ENCODE measurements at regions not wholly inside any gene's neighbourhood (a gene's known extent, or its start where the extent isn't known, plus 50 kb on each side); places are given as distances from the start of the nearest gene placed in this dataset.

DNA sequence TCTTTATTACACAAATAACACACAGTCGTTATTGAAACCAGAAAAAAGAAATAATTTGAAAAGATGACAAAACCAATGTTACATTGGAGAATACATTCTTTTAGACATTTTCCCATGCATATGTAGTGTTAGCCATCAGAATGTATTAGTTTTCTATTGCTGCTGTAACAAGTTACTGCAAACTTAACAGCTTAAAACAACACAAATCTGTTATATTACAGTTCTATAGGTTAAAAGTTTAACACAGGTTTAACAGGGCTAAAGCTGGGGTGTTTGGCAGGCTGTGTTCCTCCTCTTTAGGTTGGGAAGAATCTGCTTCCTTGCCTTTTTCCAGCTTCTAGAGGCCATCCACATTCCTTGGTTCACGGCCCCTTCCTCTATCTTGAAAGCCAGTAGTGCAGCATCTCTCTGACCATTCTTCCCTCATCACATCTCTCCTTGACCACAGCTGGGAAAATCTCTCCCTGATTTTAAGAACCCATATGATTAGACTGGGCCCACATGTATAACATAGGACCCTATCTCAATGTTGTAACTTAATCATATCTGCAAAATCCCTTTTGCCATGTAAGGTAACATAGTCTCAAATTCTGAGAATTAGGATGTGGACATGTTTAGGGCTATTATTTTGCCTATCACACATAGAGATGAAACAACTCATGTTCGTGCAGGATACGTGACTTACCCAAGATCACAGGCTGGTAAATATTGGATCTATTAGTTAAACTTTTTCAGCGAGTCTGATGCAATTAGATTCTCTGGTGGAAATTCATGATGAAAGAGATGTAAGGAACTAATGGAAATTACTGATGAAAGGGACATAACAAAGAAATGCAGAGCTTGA is 145.4 kb upstream of the TMEM170B start:
- DNase-seq (no peak), FAIRE-seq (no peak), ATAC-seq (no peak)
- H3K4me1 ChIP-seq: peaks cover 0 to 2% (median 0%) of the 10 kb centered on the region in 3 donors
- H3K9me3 ChIP-seq: no peaks in the 10 kb centered on the region
- TF ChIP-seq, protein P1, sequence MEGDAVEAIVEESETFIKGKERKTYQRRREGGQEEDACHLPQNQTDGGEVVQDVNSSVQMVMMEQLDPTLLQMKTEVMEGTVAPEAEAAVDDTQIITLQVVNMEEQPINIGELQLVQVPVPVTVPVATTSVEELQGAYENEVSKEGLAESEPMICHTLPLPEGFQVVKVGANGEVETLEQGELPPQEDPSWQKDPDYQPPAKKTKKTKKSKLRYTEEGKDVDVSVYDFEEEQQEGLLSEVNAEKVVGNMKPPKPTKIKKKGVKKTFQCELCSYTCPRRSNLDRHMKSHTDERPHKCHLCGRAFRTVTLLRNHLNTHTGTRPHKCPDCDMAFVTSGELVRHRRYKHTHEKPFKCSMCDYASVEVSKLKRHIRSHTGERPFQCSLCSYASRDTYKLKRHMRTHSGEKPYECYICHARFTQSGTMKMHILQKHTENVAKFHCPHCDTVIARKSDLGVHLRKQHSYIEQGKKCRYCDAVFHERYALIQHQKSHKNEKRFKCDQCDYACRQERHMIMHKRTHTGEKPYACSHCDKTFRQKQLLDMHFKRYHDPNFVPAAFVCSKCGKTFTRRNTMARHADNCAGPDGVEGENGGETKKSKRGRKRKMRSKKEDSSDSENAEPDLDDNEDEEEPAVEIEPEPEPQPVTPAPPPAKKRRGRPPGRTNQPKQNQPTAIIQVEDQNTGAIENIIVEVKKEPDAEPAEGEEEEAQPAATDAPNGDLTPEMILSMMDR (IDR thresholded peaks at IDR 0.05): no peak
- peak overlapping the region in 1 of 4 donors; percentile 13 for H3K27ac ChIP-seq
- 78 to 84% methylated on average over 5 of the region's 5 CpGs for WGBS, 2 donors
- no peak overlapping the region for H3K4me3 ChIP-seq
- no peaks in the 10 kb centered on the region for H3K27me3 ChIP-seq
- intact Hi-C loops (cut with DNase I): no loop called here
- no peaks in the 10 kb centered on the region for H3K36me3 ChIP-seq

DNA sequence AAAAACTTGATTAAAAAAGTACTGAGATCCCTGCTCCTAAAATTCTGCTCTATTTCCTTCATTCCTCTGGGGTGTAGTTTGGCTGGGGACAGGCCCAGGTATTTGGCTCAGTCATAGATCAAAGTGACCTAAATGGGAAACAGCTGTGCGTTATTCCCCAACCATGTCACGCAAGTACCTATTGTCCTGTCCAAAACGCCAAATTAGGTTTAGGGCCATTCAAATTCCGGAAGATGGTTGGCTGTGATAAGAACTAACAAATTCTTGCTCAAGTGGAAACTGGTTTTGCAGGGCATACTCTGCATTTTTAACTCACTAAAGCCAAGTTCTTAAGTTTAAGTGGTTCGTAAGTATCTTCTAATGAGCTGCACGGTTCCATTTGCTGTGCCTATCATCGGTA is 147.6 kb upstream of the TMEM170B start:
- FAIRE-seq: no peak
- TF ChIP-seq, protein P1 (IDR thresholded peaks at IDR 0.05): no peak
- intact Hi-C loops (cut with DNase I): no loop called here
- Histone ChIP-seq H3K9me3 (no peaks in the 10 kb centered on the region), H3K36me3 (no peaks in the 10 kb centered on the region), H3K4me3 (no peak overlapping the region), H3K4me1 (peaks cover 0 to 2% (median 0%) of the 10 kb centered on the region in 3 donors), H3K27ac (no peak overlapping the region), H3K27me3 (no peaks in the 10 kb centered on the region)
- peak in 3 of 4 donors; percentile 34 to 70 (median 47) for ATAC-seq
- 42 to 44% methylated on average over 7 of the region's 7 CpGs for WGBS, 2 donors
- DNase-seq: peak in 2 of 6 donors; percentile 11 to 15

DNA sequence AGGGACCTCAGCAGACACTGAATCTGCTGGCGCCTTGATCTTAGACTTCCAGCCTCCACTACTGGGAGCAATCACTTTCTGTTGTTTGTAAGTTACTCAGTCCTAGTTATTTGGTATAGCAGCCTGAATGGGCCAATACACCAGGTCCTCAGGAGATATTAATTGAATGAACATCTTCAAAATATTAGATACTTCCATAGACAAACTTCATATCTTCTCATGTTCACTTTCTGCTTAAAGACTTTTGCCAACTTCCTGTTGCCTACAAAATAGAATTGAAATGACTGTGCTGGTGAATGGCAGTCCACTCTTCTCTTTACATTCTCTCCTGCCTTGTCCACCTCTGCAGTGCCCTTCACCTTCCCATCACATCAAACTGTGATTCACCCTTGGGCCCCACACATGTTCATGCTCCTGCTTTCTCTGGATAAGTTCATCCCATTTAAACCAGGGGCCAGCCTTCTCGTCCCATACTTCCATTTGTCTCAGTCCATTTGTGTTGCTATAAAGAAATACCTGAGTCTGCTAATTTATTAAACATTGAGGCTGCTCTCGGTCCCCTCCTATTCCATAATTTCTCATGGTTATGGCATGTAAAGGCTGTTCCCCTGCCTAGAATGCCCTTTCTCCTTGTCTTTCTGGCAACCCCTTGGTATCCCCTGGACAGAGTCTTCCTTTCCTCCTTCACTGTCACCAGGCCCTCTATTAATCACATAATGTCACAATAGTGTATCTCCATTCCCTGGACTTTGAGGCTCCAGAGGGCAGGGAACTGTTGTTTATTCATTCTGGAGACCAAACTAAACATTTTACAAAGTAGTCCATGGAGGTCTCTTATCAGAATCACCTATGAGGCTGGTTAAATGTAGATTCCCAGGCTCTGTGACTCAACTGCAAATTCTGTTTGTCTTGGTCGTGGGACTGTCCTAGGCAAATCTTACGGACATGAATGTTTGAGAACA is 148.3 kb upstream of the TMEM170B start:
- no peaks in the 10 kb centered on the region for H3K9me3 ChIP-seq
- FAIRE-seq (no peak), ATAC-seq (no peak), DNase-seq (no peak)
- intact Hi-C loops (cut with DNase I): no loop called here
- WGBS, 2 donors: 77 to 81% methylated on average over 5 of the region's 5 CpGs
- no peaks in the 10 kb centered on the region for H3K36me3 ChIP-seq
- no peak overlapping the region for H3K27ac ChIP-seq
- H3K4me1 ChIP-seq: peaks cover 0 to 2% (median 0%) of the 10 kb centered on the region in 3 donors
- TF ChIP-seq, protein P1 (IDR thresholded peaks at IDR 0.05): no peak
- no peaks in the 10 kb centered on the region for H3K27me3 ChIP-seq
- no peak overlapping the region for H3K4me3 ChIP-seq

DNA sequence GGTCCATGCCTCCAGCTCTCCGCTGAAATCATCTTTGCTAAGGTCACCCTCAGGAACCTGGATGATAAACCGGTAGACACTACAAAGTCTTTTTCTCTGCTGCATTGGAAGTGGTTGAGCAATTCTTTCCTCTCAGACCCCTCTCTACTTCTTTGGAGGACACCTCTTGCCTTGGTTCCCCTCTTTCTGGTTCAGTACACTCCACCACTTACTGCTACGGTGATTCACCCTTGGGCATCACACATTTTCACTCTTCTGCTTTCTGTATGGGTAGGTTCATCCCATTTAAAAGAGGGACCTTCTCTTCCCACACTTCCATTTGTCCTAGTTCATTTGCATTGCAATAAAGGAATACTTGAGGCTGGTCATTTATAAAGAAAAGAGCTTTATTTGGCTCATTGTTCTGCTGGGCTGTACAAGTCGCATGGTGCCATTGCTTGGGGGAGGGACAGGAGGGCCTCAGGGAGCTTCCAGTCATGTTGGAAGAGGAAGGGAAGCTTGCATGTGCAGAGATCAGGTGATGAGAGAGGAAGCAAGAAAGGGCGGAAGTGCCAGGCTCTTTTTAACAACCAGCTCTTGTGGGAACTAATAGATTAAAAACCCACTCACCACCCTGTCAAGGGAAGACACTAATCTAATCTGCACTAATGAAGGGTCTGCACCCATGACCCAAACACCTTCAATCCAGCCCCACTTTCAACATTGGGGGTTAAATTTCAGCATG is 149.7 kb upstream of the TMEM170B start:
- H3K9me3 ChIP-seq: no peaks in the 10 kb centered on the region
- ATAC-seq (no peak), DNase-seq (no peak), FAIRE-seq (no peak)
- no peaks in the 10 kb centered on the region for H3K27me3 ChIP-seq
- intact Hi-C loops (cut with DNase I): no loop called here
- WGBS, 2 donors: 83 to 93% methylated on average over 5 of the region's 5 CpGs
- H3K27ac ChIP-seq: no peak overlapping the region
- H3K4me1 ChIP-seq: peaks cover 0 to 2% (median 0%) of the 10 kb centered on the region in 3 donors
- TF ChIP-seq, protein P1 (IDR thresholded peaks at IDR 0.05): no peak
- H3K36me3 ChIP-seq: no peaks in the 10 kb centered on the region
- no peak overlapping the region for H3K4me3 ChIP-seq

Data from pancreas (tissue), 10 donors.